Body of pancreas (tissue), 4 donors: ENCODE measurements at regions not wholly inside any gene's neighbourhood (a gene's known extent, or its start where the extent isn't known, plus 50 kb on each side); places are given as distances from the start of the nearest gene placed in this dataset.

Source experiments
- ATAC-seq: fragments of 150-250 bp; one replicate; pipeline ENCODE4 v1.9.1; 2016
- DNase-seq, 4 donors: peaks; one replicate each; pipeline ENCODE4 v3.0.0-alpha.2; 2019
- H3K27ac ChIP-seq, 4 donors: fragments of 200-600 bp; sonication (generic); 1 replicate in 3 of 4; 2 replicates in 1 of 4; pipeline versions ENCODE4 v1.5.1 to v1.6.1; 2016 to 2019; ENCODE audit warnings: mild to moderate bottlenecking in 1 of 4, mixed read lengths in 1 of 4, moderate library complexity in 1 of 4
- H3K27me3 ChIP-seq, 2 donors: fragments of 200-600 bp; sonication (generic); one replicate each; pipeline ENCODE4 v1.6.0; 2016; ENCODE audit warnings: mild to moderate bottlenecking in 1 of 2
- H3K36me3 ChIP-seq, 2 donors: fragments of 200-600 bp; sonication (generic); replicated peaks in 1 of 2; 2 replicates each; pipeline ENCODE4 v1.5.1; 2016; ENCODE audit warnings: low read depth in 2 of 2; ENCODE audit not compliant: insufficient read depth in 1 of 2
- H3K4me1 ChIP-seq: fragments of 200-600 bp; sonication (generic); one replicate; pipeline ENCODE4 v1.6.0; 2016
- H3K4me3 ChIP-seq, 2 donors: fragments of 200-600 bp; sonication (generic); 1 replicate in 1 of 2; 2 replicates in 1 of 2; pipeline ENCODE4 v1.5.1; 2016 to 2019
- H3K9me3 ChIP-seq, 3 donors: fragments of 200-600 bp; sonication (generic); 1 replicate in 2 of 3; 2 replicates in 1 of 3; pipeline ENCODE4 v1.5.1; 2016
- CTCF ChIP-seq, 7 experiments: fragments of 450-650 bp in 4 of 7; fragments of 200-600 bp in 3 of 7; sonication (generic) in 3 of 7; IDR thresholded peaks; one replicate each; pipeline ENCODE4 v1.5.1; 2016 to 2019; ENCODE audit warnings: antibody characterized with exemption in 7 of 7
- POLR2A ChIP-seq, 3 donors: fragments of 450-650 bp; IDR thresholded peaks; one replicate each; pipeline ENCODE4 v1.6.1; 2016; ENCODE audit warnings: antibody characterized with exemption in 3 of 3, mild to moderate bottlenecking in 2 of 3
- WGBS, 2 donors: methylation state at CpG; one replicate each; pipeline ENCODE4 v1.1.5; 2017; 5-methylcytosine and 5-hydroxymethylcytosine counted together
- intact Hi-C: fragments of 100-400 bp; cut with DNase I; formaldehyde crosslinking; loops from one replicate; pipeline ENCODE4 v1.15.1; 2023

- no peaks in the 10 kb centered on the region for H3K4me1 ChIP-seq
- H3K36me3 ChIP-seq = no peaks in the 10 kb centered on the region
- intact Hi-C loops = no loop called here
- no peak overlapping the region for H3K4me3 ChIP-seq
- TF ChIP-seq CTCF (IDR thresholded peaks at IDR 0.05) = no peak
- no peak for TF ChIP-seq POLR2A (IDR thresholded peaks at IDR 0.05)
- 41 to 51% methylated on average over 3 of the region's 3 CpGs for WGBS, 2 donors
- no peaks in the 10 kb centered on the region for H3K9me3 ChIP-seq
- H3K27ac ChIP-seq = no peak overlapping the region
- no peak for ATAC-seq
- H3K27me3 ChIP-seq = no peaks in the 10 kb centered on the region
- no peak for DNase-seq
Measured at GRCh38 chr20:6959900-6960312, 192.4 kb downstream of the BMP2 start.

- intact Hi-C loops = no loop called here
- H3K4me3 ChIP-seq = no peak overlapping the region
- no peak overlapping the region for H3K27ac ChIP-seq
- no peak for TF ChIP-seq POLR2A (IDR thresholded peaks at IDR 0.05)
- TF ChIP-seq CTCF (IDR thresholded peaks at IDR 0.05) = no peak
- H3K4me1 ChIP-seq = no peaks in the 10 kb centered on the region
- WGBS, 2 donors = 44 to 57% methylated on average over 1 of the region's 1 CpG
- no peaks in the 10 kb centered on the region for H3K27me3 ChIP-seq
- no peaks in the 10 kb centered on the region for H3K36me3 ChIP-seq
- ATAC-seq (no peak), DNase-seq (no peak)
- H3K9me3 ChIP-seq = no peaks in the 10 kb centered on the region
Measured at GRCh38 chr20:6966721-6967120, 199.2 kb downstream of the BMP2 start.

- Histone ChIP-seq H3K4me3 (no peak overlapping the region), H3K36me3 (no peaks in the 10 kb centered on the region), H3K9me3 (no peaks in the 10 kb centered on the region), H3K4me1 (no peaks in the 10 kb centered on the region), H3K27ac (no peak overlapping the region), H3K27me3 (no peaks in the 10 kb centered on the region)
- DNase-seq (no peak), ATAC-seq (no peak)
- 63 to 68% methylated on average over 1 of the region's 1 CpG for WGBS, 2 donors
- intact Hi-C loops = no loop called here
- TF ChIP-seq POLR2A (IDR thresholded peaks at IDR 0.05) = no peak
- TF ChIP-seq CTCF (IDR thresholded peaks at IDR 0.05) = no peak
Measured at GRCh38 chr20:6974838-6975237, 207.4 kb downstream of the BMP2 start.

- H3K27me3 ChIP-seq = no peaks in the 10 kb centered on the region
- 36 to 49% methylated on average over 1 of the region's 1 CpG for WGBS, 2 donors
- H3K4me1 ChIP-seq = no peaks in the 10 kb centered on the region
- H3K27ac ChIP-seq = no peak overlapping the region
- no peaks in the 10 kb centered on the region for H3K9me3 ChIP-seq
- TF ChIP-seq POLR2A (IDR thresholded peaks at IDR 0.05) = no peak
- TF ChIP-seq CTCF (IDR thresholded peaks at IDR 0.05) = no peak
- no peak for ATAC-seq
- intact Hi-C loops = no loop called here
- no peak overlapping the region for H3K4me3 ChIP-seq
- no peak for DNase-seq
- no peaks in the 10 kb centered on the region for H3K36me3 ChIP-seq
Measured at GRCh38 chr20:6975311-6975710, 207.8 kb downstream of the BMP2 start.

GRCh38 chr20:6976106-6976900 is 208.8 kb downstream of the BMP2 start:
- 41 to 54% methylated on average over 3 of the region's 3 CpGs for WGBS, 2 donors
- ATAC-seq = no peak
- H3K4me1 ChIP-seq = no peaks in the 10 kb centered on the region
- H3K9me3 ChIP-seq = no peaks in the 10 kb centered on the region
- H3K27ac ChIP-seq = no peak overlapping the region
- TF ChIP-seq POLR2A (IDR thresholded peaks at IDR 0.05) = no peak
- no peak for TF ChIP-seq CTCF (IDR thresholded peaks at IDR 0.05)
- intact Hi-C loops = no loop called here
- H3K4me3 ChIP-seq = no peak overlapping the region
- no peaks in the 10 kb centered on the region for H3K36me3 ChIP-seq
- no peaks in the 10 kb centered on the region for H3K27me3 ChIP-seq
- DNase-seq = no peak
